CD4-positive, alpha-beta T cell treated with Interleukin-6 at 100 ng/mL for 8 hours (primary cell): ENCODE measurements at regions not wholly inside any gene's neighbourhood (a gene's known extent, or its start where the extent isn't known, plus 50 kb on each side); places are given as distances from the start of the nearest gene placed in this dataset.

Experiments
- DNase-seq: peaks from one replicate; pipeline ENCODE4 v3.0.0-alpha.2; 2020; ENCODE audit warnings: mixed read lengths, low spot score

GRCh38 chr10:62550173-62550572 is 176.0 kb downstream of the ZNF365 start:
- no peak for DNase-seq

DNA sequence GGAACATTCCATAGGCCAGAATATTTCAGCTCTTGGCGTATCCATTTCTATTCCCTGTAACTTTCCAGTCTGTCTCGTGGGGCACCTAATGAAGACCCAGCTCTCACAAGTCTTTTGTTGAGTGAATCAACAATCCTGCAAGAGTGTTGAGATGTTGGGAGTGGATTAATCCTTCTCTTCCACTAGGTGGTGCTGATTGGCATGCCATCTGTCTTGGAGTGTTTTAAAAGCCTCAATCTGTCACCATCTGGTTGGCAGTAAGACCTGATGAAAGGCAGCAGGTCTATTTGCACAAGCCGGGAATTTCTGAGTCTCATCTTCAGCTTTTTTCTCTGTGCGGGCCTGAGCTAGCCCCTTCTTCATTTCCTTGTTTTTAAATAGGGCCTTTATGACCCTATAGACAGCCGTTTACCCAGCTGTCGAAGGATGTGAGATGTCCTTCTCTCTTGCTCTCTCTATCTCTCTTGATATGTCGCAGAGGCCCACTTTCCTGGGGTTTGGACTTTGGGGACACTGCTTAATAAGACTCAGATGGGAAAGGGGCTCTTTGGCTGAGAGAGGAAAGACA is 180.5 kb downstream of the ZNF365 start:
- DNase-seq, result peak; percentile 12

GRCh38 chr10:62559481-62560200 is 185.5 kb downstream of the ZNF365 start:
- DNase-seq, result no peak

GRCh38 chr10:62560201-62560819 is 186.1 kb downstream of the ZNF365 start:
- no peak for DNase-seq

DNA sequence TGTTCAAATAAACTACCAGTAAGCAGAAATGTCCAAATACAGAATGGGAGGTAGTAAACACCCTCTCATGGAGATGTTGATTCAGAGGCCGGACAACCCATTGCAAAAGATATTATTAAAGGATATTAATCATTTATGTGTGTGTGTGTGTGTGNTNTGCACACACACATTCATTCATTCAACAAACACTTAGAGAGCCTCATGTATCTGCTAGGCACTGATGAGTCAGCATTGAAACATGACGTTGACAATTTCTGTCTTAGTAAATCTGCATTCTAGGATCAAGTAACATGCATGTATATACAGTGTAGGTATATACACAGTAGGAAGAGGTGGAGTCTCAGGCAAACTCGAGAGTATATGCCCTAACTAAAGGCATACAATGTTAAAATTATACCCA is 187.0 kb downstream of the ZNF365 start:
- DNase-seq, result no peak

DNA sequence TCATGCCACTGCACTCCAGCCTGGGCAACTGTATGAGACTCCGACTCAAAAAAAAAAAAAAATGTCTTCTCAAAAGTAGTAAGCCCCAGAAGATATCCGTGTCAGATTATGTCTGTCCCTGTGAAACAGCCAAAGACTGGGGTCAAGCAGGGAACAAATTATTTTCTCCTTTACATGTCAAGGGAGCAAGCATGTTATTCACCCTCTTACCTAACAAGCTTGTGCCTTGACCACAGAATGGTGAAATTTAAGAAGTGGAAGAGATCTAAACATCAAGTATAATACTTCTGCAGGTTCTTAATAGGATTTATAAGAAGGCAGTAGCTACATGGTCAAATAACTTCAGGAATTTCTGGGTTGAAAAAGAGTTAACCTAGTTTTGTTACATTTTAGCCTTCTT is 187.9 kb downstream of the ZNF365 start:
- no peak for DNase-seq

DNA sequence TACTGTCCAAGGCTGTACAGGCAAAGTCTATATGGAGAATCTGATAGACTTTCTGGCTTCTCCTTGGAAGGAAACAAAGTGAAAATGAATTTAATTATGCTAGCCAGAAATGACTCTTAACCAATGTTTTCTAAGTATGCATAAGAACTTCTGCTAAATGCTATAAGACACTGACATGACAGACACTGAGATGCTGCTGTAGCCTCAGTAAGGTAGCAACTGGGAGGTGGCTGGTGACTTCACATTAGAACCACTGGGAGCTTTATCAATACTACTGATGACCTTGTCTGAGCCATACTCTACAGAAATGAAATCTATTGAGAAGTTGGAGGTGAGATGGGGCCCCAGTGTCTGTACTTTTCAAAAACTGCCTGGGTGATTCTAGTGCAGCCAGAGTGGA is 188.6 kb downstream of the ZNF365 start:
- DNase-seq, result no peak

GRCh38 chr10:62573929-62574328 is 199.8 kb downstream of the ZNF365 start:
- no peak for DNase-seq

DNA sequence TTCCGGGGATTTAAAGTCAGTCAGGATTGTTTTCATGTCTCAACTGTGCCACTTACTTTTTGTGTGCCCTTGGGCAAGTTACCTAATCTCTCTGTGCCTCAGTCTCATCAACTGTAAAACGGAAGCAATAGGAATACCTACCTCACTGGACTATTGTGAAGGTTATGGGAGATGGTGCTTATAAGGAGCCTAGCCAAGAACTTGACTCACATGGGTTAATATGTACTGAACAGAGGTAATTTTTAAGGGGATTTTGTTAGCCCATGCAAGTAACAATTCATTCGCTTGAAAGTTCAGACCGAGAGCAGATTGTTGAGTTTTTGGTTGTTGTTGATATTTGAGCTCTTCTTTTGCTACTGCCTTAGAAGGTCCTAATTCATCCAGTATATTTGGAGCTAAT is 202.9 kb downstream of the ZNF365 start:
- no peak for DNase-seq

DNA sequence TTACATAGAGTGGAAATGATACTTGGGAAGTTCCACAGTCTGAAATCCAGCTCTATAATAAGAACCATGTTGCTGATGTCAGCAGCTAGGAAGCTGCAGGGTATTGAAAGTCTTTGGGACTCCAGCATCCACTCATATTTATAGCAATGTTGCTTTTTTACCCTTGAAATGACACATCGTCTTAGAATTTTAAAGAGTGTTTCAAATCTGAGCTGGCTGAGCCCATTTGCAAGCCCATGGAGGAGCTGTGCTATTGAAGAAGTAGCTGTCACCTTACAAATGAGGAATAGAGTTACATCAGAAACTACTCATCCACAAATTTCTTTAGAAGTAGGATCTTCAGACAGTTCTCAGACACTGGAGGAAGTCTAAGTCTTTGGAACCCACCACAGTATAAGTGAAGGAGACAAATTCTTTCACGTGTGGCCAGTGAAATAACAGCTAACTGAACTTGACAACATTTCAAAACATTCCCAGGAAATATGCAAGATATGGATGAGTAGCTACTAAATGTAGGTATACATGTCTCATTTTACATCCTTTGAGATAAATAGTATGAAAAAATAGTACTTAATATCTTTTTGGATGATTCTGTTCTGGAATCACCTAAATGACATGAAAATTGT is 203.6 kb downstream of the ZNF365 start:
- no peak for DNase-seq

DNA sequence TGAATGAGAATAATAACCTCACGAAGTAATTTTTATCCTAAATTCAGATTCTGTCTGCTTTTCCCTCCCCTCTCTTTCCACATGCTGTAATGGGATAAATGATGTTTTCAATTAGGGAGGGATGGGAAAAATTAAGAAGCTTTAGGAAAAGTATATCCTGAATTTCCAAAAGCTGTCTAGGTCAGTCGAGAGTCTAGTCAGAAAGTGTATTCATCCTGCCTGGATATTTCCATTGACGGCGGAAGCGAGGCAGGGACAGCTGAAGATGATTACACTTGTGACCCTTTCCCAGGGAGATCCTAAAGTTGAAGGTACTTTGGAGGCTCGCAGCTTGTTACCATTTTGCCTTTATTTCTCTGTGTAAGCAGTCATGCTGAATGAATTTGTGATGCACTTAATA is 204.1 kb downstream of the ZNF365 start:
- DNase-seq, result no peak

- DNase-seq, result no peak
Observed at GRCh38 chr10:62578916-62579315, 204.7 kb downstream of the ZNF365 start.

DNA sequence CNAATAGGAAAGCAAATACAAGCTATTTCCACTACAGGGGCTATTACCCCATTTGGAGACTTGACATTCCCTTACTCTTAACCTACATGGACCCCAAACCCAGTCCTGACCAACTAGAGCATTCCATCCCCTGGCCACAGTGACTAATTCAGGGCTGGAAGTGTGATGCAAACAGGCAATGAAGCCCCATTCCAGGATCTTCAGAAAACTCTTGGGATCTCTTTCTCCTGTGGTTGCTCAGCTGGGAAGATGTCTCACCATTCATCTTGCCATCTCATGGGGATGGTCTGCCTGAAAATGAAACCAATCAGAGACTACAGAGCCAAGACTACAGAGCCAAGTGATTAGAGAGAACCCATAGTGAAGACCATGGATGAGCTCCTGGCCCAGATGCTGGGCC is 206.2 kb downstream of the ZNF365 start:
- DNase-seq, result no peak

GRCh38 chr10:62581351-62581750 is 207.2 kb downstream of the ZNF365 start:
- DNase-seq, result no peak

DNA sequence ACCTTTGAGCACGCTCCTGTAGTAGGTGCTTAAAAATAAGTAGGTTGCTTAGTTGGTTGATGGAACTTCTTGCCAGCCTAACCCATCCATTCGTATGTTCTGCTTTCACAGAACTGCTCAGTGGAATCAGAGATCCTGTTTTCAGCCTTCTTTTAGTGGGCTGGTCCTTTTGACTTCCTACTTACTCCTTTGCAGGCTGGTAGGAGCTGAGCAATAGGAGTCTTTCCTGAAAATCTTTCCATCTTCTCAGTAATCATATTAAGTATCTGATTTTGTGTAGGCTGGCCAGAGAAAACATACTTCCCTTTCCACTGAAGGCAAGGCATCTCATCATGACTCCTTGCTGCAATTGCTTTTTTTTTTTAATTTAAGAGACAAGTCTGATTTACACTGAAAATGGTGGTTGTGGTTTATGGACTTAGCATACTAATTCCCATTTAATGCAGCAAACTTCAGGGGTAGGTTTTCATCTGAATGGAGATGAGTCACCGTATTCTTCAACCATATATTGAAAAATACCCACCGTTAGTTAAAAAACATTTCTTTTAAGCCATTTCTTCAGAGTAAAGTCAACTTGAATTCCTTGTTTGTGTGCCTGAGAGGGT is 208.0 kb downstream of the ZNF365 start:
- no peak for DNase-seq

DNA sequence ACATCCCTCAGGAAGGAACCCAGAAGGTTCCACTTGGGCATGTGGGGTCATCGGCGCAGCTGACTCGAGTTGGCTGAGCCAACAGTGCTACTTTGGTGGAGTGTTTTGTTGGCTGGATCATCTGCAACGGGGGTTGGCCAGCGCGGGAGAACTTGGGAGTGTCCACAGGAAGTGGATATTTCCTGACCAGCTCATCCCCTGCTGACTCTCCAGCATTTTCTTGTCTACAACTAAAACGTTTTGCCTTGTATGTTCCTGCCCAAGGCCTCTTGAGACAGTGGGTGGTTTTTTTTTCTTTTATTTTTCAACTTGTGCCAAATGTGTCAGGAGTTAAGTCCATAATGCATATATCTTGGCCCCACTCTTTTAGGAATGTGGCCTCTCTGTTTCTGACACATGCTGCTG is 208.6 kb downstream of the ZNF365 start:
- no peak for DNase-seq

GRCh38 chr10:62583876-62584615 is 209.9 kb downstream of the ZNF365 start:
- no peak for DNase-seq

DNA sequence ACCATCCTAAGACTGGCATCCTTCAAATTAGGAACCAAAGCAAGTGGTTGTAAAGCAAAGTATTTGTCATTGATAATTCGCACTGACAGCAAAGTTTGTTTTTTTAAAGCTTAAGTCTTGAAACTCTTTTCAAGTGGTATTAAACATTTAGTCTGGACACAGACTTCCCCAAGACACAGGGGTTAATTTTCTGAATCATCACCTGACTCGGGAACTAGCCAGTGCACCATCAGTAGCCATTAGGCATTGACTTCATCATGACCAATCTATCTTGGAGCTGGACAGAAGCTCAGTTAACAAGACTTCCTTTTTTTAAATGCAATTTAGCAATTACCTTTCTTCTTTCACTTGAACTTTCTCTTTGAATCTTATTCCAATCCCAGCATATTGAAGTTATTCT is 210.6 kb downstream of the ZNF365 start:
- no peak for DNase-seq

- DNase-seq, result no peak
Observed at GRCh38 chr10:62585211-62585775, 211.1 kb downstream of the ZNF365 start.

GRCh38 chr10:62587011-62587410 is 212.8 kb downstream of the ZNF365 start:
- DNase-seq, result no peak

- DNase-seq, result no peak
Observed at GRCh38 chr10:62588116-62588515, 213.9 kb downstream of the ZNF365 start.

GRCh38 chr10:62589689-62590088 is 214.8 kb upstream of the ADO start:
- DNase-seq, result no peak
